ENCODE measurements at regions not wholly inside any gene's neighbourhood (a gene's known extent, or its start where the extent isn't known, plus 50 kb on each side); places are given as distances from the start of the nearest gene placed in this dataset.

GRCh38 chr6:140923048-140923447 lies 1209.7 kb upstream of the GJE1 start:
- Histone ChIP-seq H3K27me3 (ENCODE audit: insufficient read depth, low read length) (no peaks in the 10 kb centered on the region), H2AFZ (ENCODE audit: low read depth, low read length) (no peak overlapping the region), H3K9me3 (ENCODE audit: insufficient read depth, low read depth, low read length) (no peaks in the 10 kb centered on the region), H4K20me1 (ENCODE audit: insufficient read depth, low read length) (no peaks in the 10 kb centered on the region), H3K27ac (ENCODE audit: low read depth, low read length) (no peak overlapping the region), H3K4me1 (ENCODE audit: insufficient read depth, low read length) (no peaks in the 10 kb centered on the region), H3K36me3 (ENCODE audit: insufficient read depth, low read length) (no peaks in the 10 kb centered on the region), H3K4me2 (ENCODE audit: low read length) (no peak overlapping the region), H3K4me3 (ENCODE audit: insufficient read depth, low read depth, low read length) (no peak overlapping the region), H3K79me2 (ENCODE audit: insufficient read depth, low read length) (no peaks in the 10 kb centered on the region), H3K9ac (ENCODE audit: low read length) (no peak overlapping the region)
- Mint-ChIP-seq H3K27ac (ENCODE audit: unreplicated experiment) (no peak overlapping the region), H3K4me3 (ENCODE audit: unreplicated experiment) (no peak overlapping the region), H3K27me3 (ENCODE audit: low read depth, unreplicated experiment) (no peaks in the 10 kb centered on the region), H3K4me1 (ENCODE audit: low read depth, unreplicated experiment) (peaks cover 4% of the 10 kb centered on the region), H3K9me3 (ENCODE audit: unreplicated experiment) (peaks cover 2% of the 10 kb centered on the region), H3K36me3 (ENCODE audit: low read depth, unreplicated experiment) (no peaks in the 10 kb centered on the region)
- FAIRE-seq (peak; percentile 26), DNase-seq (ENCODE audit: low read depth) (no peak)
- TF ChIP-seq EZH2 (IDR thresholded peaks at IDR 0.05; ENCODE audit: insufficient read depth, low read length), result no peak
- no peak for TF ChIP-seq CTCF (IDR thresholded peaks at IDR 0.05; ENCODE audit: insufficient read depth, low read depth, low read length)

GRCh38 chr6:140921366-140922226 lies 1211.1 kb upstream of the GJE1 start:
- FAIRE-seq (peak; percentile 92), DNase-seq (ENCODE audit: low read depth) (peak; percentile 84)
- no peak overlapping the region for H2AFZ ChIP-seq (ENCODE audit: low read depth, low read length)
- no peaks in the 10 kb centered on the region for H4K20me1 ChIP-seq (ENCODE audit: insufficient read depth, low read length)
- H3K27me3 ChIP-seq (ENCODE audit: insufficient read depth, low read length), result no peaks in the 10 kb centered on the region
- H3K27ac ChIP-seq (ENCODE audit: low read depth, low read length), result no peak overlapping the region
- H3K9ac ChIP-seq (ENCODE audit: low read length), result no peak overlapping the region
- no peak for TF ChIP-seq EZH2 (IDR thresholded peaks at IDR 0.05; ENCODE audit: insufficient read depth, low read length)
- peak; percentile 87 for TF ChIP-seq CTCF (IDR thresholded peaks at IDR 0.05; ENCODE audit: insufficient read depth, low read depth, low read length)
- H3K27me3 Mint-ChIP-seq (ENCODE audit: low read depth, unreplicated experiment), result no peaks in the 10 kb centered on the region
- H3K36me3 Mint-ChIP-seq (ENCODE audit: low read depth, unreplicated experiment), result no peaks in the 10 kb centered on the region
- H3K4me1 Mint-ChIP-seq (ENCODE audit: low read depth, unreplicated experiment), result peaks cover 4% of the 10 kb centered on the region
- H3K4me1 ChIP-seq (ENCODE audit: insufficient read depth, low read length), result no peaks in the 10 kb centered on the region
- no peak overlapping the region for H3K4me3 ChIP-seq (ENCODE audit: insufficient read depth, low read depth, low read length)
- no peaks in the 10 kb centered on the region for H3K36me3 ChIP-seq (ENCODE audit: insufficient read depth, low read length)
- H3K4me3 Mint-ChIP-seq (ENCODE audit: unreplicated experiment), result no peak overlapping the region
- no peak overlapping the region for H3K4me2 ChIP-seq (ENCODE audit: low read length)
- peaks cover 2% of the 10 kb centered on the region for H3K9me3 Mint-ChIP-seq (ENCODE audit: unreplicated experiment)
- H3K27ac Mint-ChIP-seq (ENCODE audit: unreplicated experiment), result no peak overlapping the region
- no peaks in the 10 kb centered on the region for H3K79me2 ChIP-seq (ENCODE audit: insufficient read depth, low read length)
- no peaks in the 10 kb centered on the region for H3K9me3 ChIP-seq (ENCODE audit: insufficient read depth, low read depth, low read length)

DNA sequence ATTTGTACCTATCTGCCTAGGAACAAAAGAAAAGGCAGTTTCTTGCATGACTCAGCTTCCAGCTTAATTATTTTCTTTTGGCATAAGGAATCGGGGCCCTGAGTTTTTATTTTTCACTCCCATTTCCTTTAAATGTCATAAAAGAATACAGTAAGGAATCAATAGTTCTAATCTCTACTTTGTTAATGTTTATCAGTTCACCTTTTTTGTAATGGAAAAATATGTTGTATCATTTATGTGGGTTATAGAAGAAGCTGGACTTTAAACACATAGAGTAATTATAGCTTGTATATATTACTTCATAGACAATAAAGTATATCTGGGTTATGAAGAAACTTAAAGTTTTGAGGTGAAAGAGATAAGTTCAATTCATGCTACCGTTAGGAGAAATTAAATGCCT lies 1214.8 kb upstream of the GJE1 start:
- H3K4me2 ChIP-seq (ENCODE audit: low read length), result no peak overlapping the region
- H3K9ac ChIP-seq (ENCODE audit: low read length), result no peak overlapping the region
- H3K27me3 ChIP-seq (ENCODE audit: insufficient read depth, low read length), result no peaks in the 10 kb centered on the region
- DNase-seq (ENCODE audit: low read depth) (no peak), FAIRE-seq (no peak)
- H3K4me1 ChIP-seq (ENCODE audit: insufficient read depth, low read length), result no peaks in the 10 kb centered on the region
- no peak overlapping the region for H2AFZ ChIP-seq (ENCODE audit: low read depth, low read length)
- no peaks in the 10 kb centered on the region for H3K36me3 ChIP-seq (ENCODE audit: insufficient read depth, low read length)
- Mint-ChIP-seq H3K4me1 (ENCODE audit: low read depth, unreplicated experiment) (peaks cover 4% of the 10 kb centered on the region), H3K36me3 (ENCODE audit: low read depth, unreplicated experiment) (no peaks in the 10 kb centered on the region), H3K27me3 (ENCODE audit: low read depth, unreplicated experiment) (no peaks in the 10 kb centered on the region), H3K9me3 (ENCODE audit: unreplicated experiment) (peaks cover 2% of the 10 kb centered on the region), H3K4me3 (ENCODE audit: unreplicated experiment) (no peak overlapping the region), H3K27ac (ENCODE audit: unreplicated experiment) (no peak overlapping the region)
- H3K9me3 ChIP-seq (ENCODE audit: insufficient read depth, low read depth, low read length), result no peaks in the 10 kb centered on the region
- no peaks in the 10 kb centered on the region for H4K20me1 ChIP-seq (ENCODE audit: insufficient read depth, low read length)
- TF ChIP-seq CTCF (IDR thresholded peaks at IDR 0.05; ENCODE audit: insufficient read depth, low read depth, low read length) (no peak), EZH2 (IDR thresholded peaks at IDR 0.05; ENCODE audit: insufficient read depth, low read length) (no peak)
- no peaks in the 10 kb centered on the region for H3K79me2 ChIP-seq (ENCODE audit: insufficient read depth, low read length)
- H3K27ac ChIP-seq (ENCODE audit: low read depth, low read length), result no peak overlapping the region
- no peak overlapping the region for H3K4me3 ChIP-seq (ENCODE audit: insufficient read depth, low read depth, low read length)
